ENCODE measurements at regions not wholly inside any gene's neighbourhood (a gene's known extent, or its start where the extent isn't known, plus 50 kb on each side); places are given as distances from the start of the nearest gene placed in this dataset.

- TF ChIP-seq CTCF (IDR thresholded peaks at IDR 0.05; ENCODE audit: extremely low read depth in 1 of 2, insufficient read depth in 1 of 2, low read depth in 1 of 2, low read length in 2 of 2) (no peak), POLR2A (IDR thresholded peaks at IDR 0.05; ENCODE audit: low read depth, low read length) (no peak), EZH2 (IDR thresholded peaks at IDR 0.05; ENCODE audit: borderline replicate concordance, low read depth, low read length, severe bottlenecking) (no peak), MYC (IDR thresholded peaks at IDR 0.05; ENCODE audit: low read depth, low read length) (no peak), JUN (IDR thresholded peaks at IDR 0.05; ENCODE audit: borderline replicate concordance, insufficient read depth, insufficient read length, low read depth) (no peak), POLR2AphosphoS5 (IDR thresholded peaks at IDR 0.05; ENCODE audit: insufficient read depth, low read depth, low read length) (no peak), GATA2 (IDR thresholded peaks at IDR 0.05; ENCODE audit: insufficient read depth, insufficient read length, low read depth, low read length) (no peak), MAX (IDR thresholded peaks at IDR 0.05; ENCODE audit: insufficient read depth, insufficient read length) (no peak)
Observed at GRCh38 chr5:101860563-101860962, 435.5 kb downstream of the SLCO4C1 start.
